Progenitor cell of endocrine pancreas (in vitro differentiated cells): ENCODE measurements at regions not wholly inside any gene's neighbourhood (a gene's known extent, or its start where the extent isn't known, plus 50 kb on each side); places are given as distances from the start of the nearest gene placed in this dataset.
A peak's percentile ranks its signal among the peaks of the same experiment; 100 is the strongest.

Experiments used
- DNase-seq: peaks from one replicate; pipeline ENCODE4 v3.0.0; 2021; ENCODE audit warnings: low spot score; ENCODE audit not compliant: unreplicated experiment
- H3K27ac Mint-ChIP-seq: 2 replicates; pipeline ENCODE4 v1.8.0; 2021; ENCODE audit warnings: mild to moderate bottlenecking, moderate library complexity, mixed read lengths
- H3K27me3 Mint-ChIP-seq: 2 replicates; pipeline ENCODE4 v1.8.0; 2021; ENCODE audit warnings: mixed read lengths
- H3K36me3 Mint-ChIP-seq: 2 replicates; pipeline ENCODE4 v1.8.0; 2022; ENCODE audit warnings: mixed read lengths; ENCODE audit not compliant: insufficient read depth
- H3K4me1 Mint-ChIP-seq: 2 replicates; pipeline ENCODE4 v1.8.0; 2021; ENCODE audit warnings: low read depth, mixed read lengths
- H3K4me3 Mint-ChIP-seq: 2 replicates; pipeline ENCODE4 v1.8.0; 2021; ENCODE audit warnings: low read depth, mild to moderate bottlenecking, moderate library complexity, mixed read lengths
- H3K9me3 Mint-ChIP-seq: 2 replicates; pipeline ENCODE4 v1.8.0; 2021; ENCODE audit warnings: low read depth, mixed read lengths
- CTCF ChIP-seq: fragments of 200-600 bp; sonication (generic); IDR thresholded peaks from one replicate; pipeline ENCODE4 v1.5.0; 2021; ENCODE audit warnings: antibody characterized with exemption, mild to moderate bottlenecking; ENCODE audit not compliant: unreplicated experiment

GRCh38 chr1:10939654-10940450 lies 72.6 kb upstream of the TARDBP start:
- H3K27ac Mint-ChIP-seq: no peak overlapping the region
- H3K4me1 Mint-ChIP-seq: peaks cover 6% of the 10 kb centered on the region
- TF ChIP-seq CTCF: no peak
- H3K9me3 Mint-ChIP-seq: no peaks in the 10 kb centered on the region
- H3K27me3 Mint-ChIP-seq: peaks cover 47% of the 10 kb centered on the region
- no peaks in the 10 kb centered on the region for H3K36me3 Mint-ChIP-seq
- no peak for DNase-seq
- no peak overlapping the region for H3K4me3 Mint-ChIP-seq

GRCh38 chr1:10940451-10940804 lies 72.0 kb upstream of the TARDBP start:
- Mint-ChIP-seq H3K27ac (no peak overlapping the region), H3K9me3 (no peaks in the 10 kb centered on the region), H3K27me3 (peaks cover 50% of the 10 kb centered on the region), H3K36me3 (no peaks in the 10 kb centered on the region), H3K4me3 (no peak overlapping the region), H3K4me1 (peaks cover 6% of the 10 kb centered on the region)
- no peak for DNase-seq
- no peak for TF ChIP-seq CTCF

- Mint-ChIP-seq H3K27me3 (peaks cover 53% of the 10 kb centered on the region), H3K9me3 (no peaks in the 10 kb centered on the region), H3K27ac (no peak overlapping the region), H3K4me3 (no peak overlapping the region), H3K36me3 (no peaks in the 10 kb centered on the region), H3K4me1 (peaks cover 6% of the 10 kb centered on the region)
- no peak for DNase-seq
- TF ChIP-seq CTCF: no peak
These were observed 71.6 kb upstream of the TARDBP start for GRCh38 chr1:10940838-10941237.

GRCh38 chr1:10941891-10942541 lies 70.4 kb upstream of the TARDBP start:
- H3K27me3 Mint-ChIP-seq: peaks cover 53% of the 10 kb centered on the region
- no peak overlapping the region for H3K4me3 Mint-ChIP-seq
- H3K4me1 Mint-ChIP-seq: peaks cover 6% of the 10 kb centered on the region

GRCh38 chr1:10942542-10942912 lies 69.9 kb upstream of the TARDBP start:
- Mint-ChIP-seq H3K27ac (no peak overlapping the region), H3K4me1 (peaks cover 4% of the 10 kb centered on the region), H3K27me3 (peaks cover 53% of the 10 kb centered on the region), H3K9me3 (no peaks in the 10 kb centered on the region), H3K4me3 (no peak overlapping the region), H3K36me3 (no peaks in the 10 kb centered on the region)
- no peak for DNase-seq
- no peak for TF ChIP-seq CTCF

More at GRCh38 chr1:10941891-10942541, 70.4 kb upstream of the TARDBP start:
- TF ChIP-seq CTCF: peak; percentile 89
- no peak overlapping the region for H3K27ac Mint-ChIP-seq
- H3K9me3 Mint-ChIP-seq: no peaks in the 10 kb centered on the region
- DNase-seq: peak; percentile 75
- H3K36me3 Mint-ChIP-seq: no peaks in the 10 kb centered on the region
